HepG2 (cell line): ENCODE measurements at regions not wholly inside any gene's neighbourhood (a gene's known extent, or its start where the extent isn't known, plus 50 kb on each side); places are given as distances from the start of the nearest gene placed in this dataset.

Experiments
- ATAC-seq: fragments of 200-7000 bp; cut with Tn5 transposase; 3 replicates; pipeline ENCODE4 v1.9.1; 2020; ENCODE audit warnings: mild to moderate bottlenecking, moderate library complexity
- BruUV-seq: library from RNA; stranded (reverse); fragments of 400-500 nt; replicated peaks from 2 replicates; lab custom pipeline; 2021; lab: Mats Ljungman, UMichigan
- CTCF ChIA-PET: fragments of 300-600 bp; formaldehyde crosslinking; extraction: SDS; loops from one replicate; lab custom pipeline; 2021; ENCODE audit warnings: low total read pairs, inconsistent platforms, low intra/inter-chr PET ratio; lab: Yijun Ruan, JAX
- POLR2A ChIA-PET: fragments of 350-600 bp; sonication (Branson Sonifier 250); formaldehyde crosslinking; loops from one replicate; lab custom pipeline; 2020; ENCODE audit warnings: antibody characterized with exemption, inconsistent platforms; lab: Yijun Ruan, JAX
- DNase-seq: peaks from one replicate; pipeline ENCODE4 v3.0.0-alpha.2; 2015; ENCODE audit warnings: low spot score
- FAIRE-seq: peaks from 3 replicates; lab custom pipeline; 2011; peaks lifted over from hg19 to GRCh38; lab: Jason Lieb, UNC
- H2AFZ ChIP-seq: one replicate; pipeline ENCODE4 v1.6.1; 2011; ENCODE audit warnings: low read length, inconsistent platforms
- H3K27ac ChIP-seq: fragments of 300-600 bp; 3 replicates; pipeline ENCODE4 v1.8.0; 2011; ENCODE audit warnings: mixed run types, mild to moderate bottlenecking, mixed read lengths, low read length, inconsistent platforms; ENCODE audit not compliant: insufficient read depth; ENCODE audit errors: extremely low read length
- H3K27me3 ChIP-seq, 2 experiments: fragments of 200-600 bp in 1 of 2; 2 replicates in 1 of 2; 3 replicates in 1 of 2; pipeline versions ENCODE4 v1.6.0 to v1.8.0; 2011; ENCODE audit warnings: low read length in 2 of 2, mild to moderate bottlenecking in 2 of 2, moderate library complexity in 2 of 2, inconsistent platforms in 1 of 2; ENCODE audit not compliant: insufficient read depth in 2 of 2, control insufficient read depth in 1 of 2
- H3K36me3 ChIP-seq, 2 experiments: fragments of 200-600 bp in 1 of 2; replicated peaks in 1 of 2; 2 replicates in 1 of 2; 3 replicates in 1 of 2; pipeline versions ENCODE4 v1.5.1 to v1.8.0; 2011; ENCODE audit warnings: low read length in 2 of 2, inconsistent platforms in 1 of 2; ENCODE audit not compliant: insufficient read depth in 2 of 2, control insufficient read depth in 1 of 2
- H3K4me1 ChIP-seq: 2 replicates; pipeline ENCODE4 v1.5.1; 2012; ENCODE audit warnings: low read length, inconsistent platforms; ENCODE audit not compliant: insufficient read depth
- H3K4me2 ChIP-seq: 2 replicates; pipeline ENCODE4 v1.6.0; 2011; ENCODE audit warnings: low read depth, low read length, inconsistent platforms
- H3K4me3 ChIP-seq, 3 experiments: fragments of 200-600 bp in 1 of 3; sonication (generic), shearing (Covaris generic) in 1 of 3; replicated peaks in 1 of 3; 2 replicates each; pipeline ENCODE4 v1.5.1; 2011 to 2016; ENCODE audit warnings: low read length in 3 of 3, inconsistent platforms in 2 of 3, low read depth in 2 of 3, mild to moderate bottlenecking in 2 of 3, control low read depth in 1 of 3, mixed read lengths in 1 of 3; ENCODE audit not compliant: insufficient read depth in 1 of 3
- H3K79me2 ChIP-seq: one replicate; pipeline ENCODE4 v1.6.1; 2011; ENCODE audit warnings: low read length, inconsistent platforms; ENCODE audit not compliant: insufficient read depth
- H3K9ac ChIP-seq: 2 replicates; pipeline ENCODE4 v1.6.0; 2011; ENCODE audit warnings: mild to moderate bottlenecking, low read depth, low read length, inconsistent platforms; ENCODE audit not compliant: insufficient read depth
- H3K9me3 ChIP-seq: 2 replicates; pipeline ENCODE4 v1.5.1; 2012; ENCODE audit warnings: mild to moderate bottlenecking, low read length
- H4K20me1 ChIP-seq: 2 replicates; pipeline ENCODE4 v1.6.0; 2011; ENCODE audit warnings: inconsistent platforms, mild to moderate bottlenecking, low read length, moderate library complexity; ENCODE audit not compliant: insufficient read depth
- KLF9 ChIP-seq: IDR thresholded peaks from 2 replicates; pipeline ENCODE4 v1.6.1; 2016; ENCODE audit warnings: low read depth
- ZFP36L2 ChIP-seq: sonication (generic); formaldehyde crosslinking; IDR thresholded peaks from 2 replicates; pipeline ENCODE4 v1.4.0; 2020; ENCODE audit warnings: missing genetic modification reagents
- ZNF160 ChIP-seq: sonication (generic); formaldehyde crosslinking; IDR thresholded peaks from 2 replicates; pipeline ENCODE4 v1.8.0; 2022; ENCODE audit warnings: mild to moderate bottlenecking, inconsistent platforms, missing genetic modification reagents
- ZNF431 ChIP-seq: sonication (generic); formaldehyde crosslinking; IDR thresholded peaks from 2 replicates; pipeline ENCODE4 v1.9.0; 2022; ENCODE audit warnings: missing genetic modification reagents, low read depth, mild to moderate bottlenecking, borderline replicate concordance
- ZNF451 ChIP-seq: sonication (generic); formaldehyde crosslinking; IDR thresholded peaks from 2 replicates; pipeline ENCODE4 v1.5.0; 2020; ENCODE audit warnings: mild to moderate bottlenecking, missing genetic modification reagents
- ZNF510 ChIP-seq: sonication (generic); formaldehyde crosslinking; IDR thresholded peaks from 2 replicates; pipeline ENCODE4 v1.4.0; 2020; ENCODE audit warnings: low read depth, mild to moderate bottlenecking, missing genetic modification reagents
- ZSCAN25 ChIP-seq: sonication (generic); formaldehyde crosslinking; IDR thresholded peaks from 2 replicates; pipeline ENCODE4 v1.8.0; 2022; ENCODE audit warnings: mild to moderate bottlenecking, missing genetic modification reagents
- WGBS: methylation state at CpG from one replicate; pipeline ENCODE4 v1.1.6; 2017; ENCODE audit warnings: low lambda C conversion rate; 5-methylcytosine and 5-hydroxymethylcytosine counted together
- in situ Hi-C: cut with HindIII; loops from 2 replicates; pipeline ENCODE4 v1.10.0; 2017; ENCODE audit warnings: low pct_unique_long_range_greater_than_20kb; ENCODE audit not compliant: extremely low pct_ligation_motif_present
- intact Hi-C: fragments of 100-400 bp; cut with micrococcal nuclease; formaldehyde crosslinking; loops from one replicate; pipeline ENCODE4 v1.10.0; 2022; ENCODE audit not compliant: unreplicated experiment
- TF ChIP-seq, protein P1 (sequence below): sonication (generic); formaldehyde crosslinking; IDR thresholded peaks from 2 replicates; pipeline ENCODE4 v1.9.0; 2021; ENCODE audit warnings: missing genetic modification reagents, borderline replicate concordance

DNA sequence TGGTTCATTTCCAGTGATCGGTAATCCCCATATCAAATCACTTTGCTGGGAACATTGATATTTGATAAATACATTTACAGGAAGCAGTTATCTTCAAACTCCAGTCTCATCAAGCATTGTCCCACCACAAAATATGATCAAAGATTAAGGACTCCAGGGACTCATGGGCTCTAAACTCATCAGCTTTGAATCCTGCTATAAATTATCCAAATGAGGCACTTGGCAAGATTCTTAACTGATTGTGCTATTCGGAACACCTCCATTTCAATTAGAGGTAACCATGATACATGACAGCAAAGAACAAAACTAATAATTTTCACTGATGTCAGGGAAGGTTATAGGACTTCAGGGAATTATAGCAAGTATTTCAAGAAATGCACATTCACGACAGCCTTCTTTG is 1088.1 kb upstream of the PIK3C3 start:
- Histone ChIP-seq H3K27ac (no peak overlapping the region), H3K9me3 (no peaks in the 10 kb centered on the region), H4K20me1 (no peaks in the 10 kb centered on the region), H3K79me2 (no peaks in the 10 kb centered on the region), H3K4me1 (no peaks in the 10 kb centered on the region), H3K4me2 (no peak overlapping the region), H3K27me3 (no peaks in the 10 kb centered on the region), H2AFZ (no peak overlapping the region), H3K4me3 (no peak overlapping the region), H3K9ac (no peak overlapping the region), H3K36me3 (no peaks in the 10 kb centered on the region)
- DNase-seq (no peak), ATAC-seq (no peak), FAIRE-seq (no peak)
- BruUV-seq: no TSS peak
- TF ChIP-seq KLF9: no peak
- no peak for TF ChIP-seq ZNF431 (CRISPR knock-in tag)
- TF ChIP-seq ZNF160 (CRISPR knock-in tag): no peak
- TF ChIP-seq, protein P1, sequence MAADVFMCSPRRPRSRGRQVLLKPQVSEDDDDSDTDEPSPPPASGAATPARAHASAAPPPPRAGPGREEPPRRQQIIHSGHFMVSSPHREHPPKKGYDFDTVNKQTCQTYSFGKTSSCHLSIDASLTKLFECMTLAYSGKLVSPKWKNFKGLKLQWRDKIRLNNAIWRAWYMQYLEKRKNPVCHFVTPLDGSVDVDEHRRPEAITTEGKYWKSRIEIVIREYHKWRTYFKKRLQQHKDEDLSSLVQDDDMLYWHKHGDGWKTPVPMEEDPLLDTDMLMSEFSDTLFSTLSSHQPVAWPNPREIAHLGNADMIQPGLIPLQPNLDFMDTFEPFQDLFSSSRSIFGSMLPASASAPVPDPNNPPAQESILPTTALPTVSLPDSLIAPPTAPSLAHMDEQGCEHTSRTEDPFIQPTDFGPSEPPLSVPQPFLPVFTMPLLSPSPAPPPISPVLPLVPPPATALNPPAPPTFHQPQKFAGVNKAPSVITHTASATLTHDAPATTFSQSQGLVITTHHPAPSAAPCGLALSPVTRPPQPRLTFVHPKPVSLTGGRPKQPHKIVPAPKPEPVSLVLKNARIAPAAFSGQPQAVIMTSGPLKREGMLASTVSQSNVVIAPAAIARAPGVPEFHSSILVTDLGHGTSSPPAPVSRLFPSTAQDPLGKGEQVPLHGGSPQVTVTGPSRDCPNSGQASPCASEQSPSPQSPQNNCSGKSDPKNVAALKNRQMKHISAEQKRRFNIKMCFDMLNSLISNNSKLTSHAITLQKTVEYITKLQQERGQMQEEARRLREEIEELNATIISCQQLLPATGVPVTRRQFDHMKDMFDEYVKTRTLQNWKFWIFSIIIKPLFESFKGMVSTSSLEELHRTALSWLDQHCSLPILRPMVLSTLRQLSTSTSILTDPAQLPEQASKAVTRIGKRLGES (CRISPR knock-in tag): no peak
- TF ChIP-seq ZSCAN25 (CRISPR knock-in tag): no peak
- TF ChIP-seq ZNF510 (CRISPR knock-in tag): no peak
- TF ChIP-seq ZNF451 (CRISPR knock-in tag): no peak
- no peak for TF ChIP-seq ZFP36L2 (CRISPR knock-in tag)
- intact Hi-C loops: no loop called here
- 22% methylated on average over 3 of the region's 3 CpGs for WGBS
- ChIA-PET CTCF (no interaction called here), POLR2A (no interaction called here)
- in situ Hi-C loops: no loop called here
